HG02938 (cell line): ENCODE measurements at regions not wholly inside any gene's neighbourhood (a gene's known extent, or its start where the extent isn't known, plus 50 kb on each side); places are given as distances from the start of the nearest gene placed in this dataset.

Experiments
- ATAC-seq: cut with Tn5 transposase; IDR thresholded peaks from one replicate; pipeline ENCODE4 v1.9.1; 2021; ENCODE audit warnings: mild to moderate bottlenecking, moderate library complexity; ENCODE audit not compliant: unreplicated experiment

GRCh38 chr9:36763778-36764177, 191.1 kb downstream of the MELK start:
- no peak for ATAC-seq

GRCh38 chr9:36764364-36765076, 191.8 kb downstream of the MELK start:
- no peak for ATAC-seq

- no peak for ATAC-seq
Measured at GRCh38 chr9:36765077-36765390, 192.3 kb downstream of the MELK start.

- peak; percentile 97 for ATAC-seq
Measured at GRCh38 chr9:36765468-36766341, 193.0 kb downstream of the MELK start.

- no peak for ATAC-seq
Measured at GRCh38 chr9:36768677-36769076, 196.0 kb downstream of the MELK start.

GRCh38 chr9:36770025-36770424, 197.3 kb downstream of the MELK start:
- ATAC-seq: no peak

GRCh38 chr9:36772449-36773403, 200.0 kb downstream of the MELK start:
- no peak for ATAC-seq

- no peak for ATAC-seq
Measured at GRCh38 chr9:36778682-36779081, 206.0 kb downstream of the MELK start.

GRCh38 chr9:36779582-36779981, 206.9 kb downstream of the MELK start:
- no peak for ATAC-seq

- no peak for ATAC-seq
Measured at GRCh38 chr9:36780186-36780585, 207.5 kb downstream of the MELK start.

GRCh38 chr9:36781533-36781932, 208.8 kb downstream of the MELK start:
- no peak for ATAC-seq
